ENCODE measurements at regions not wholly inside any gene's neighbourhood (a gene's known extent, or its start where the extent isn't known, plus 50 kb on each side); places are given as distances from the start of the nearest gene placed in this dataset.

GRCh38 chr10:35704401-35704800 is 62.3 kb upstream of the FZD8 start:
- intact Hi-C loops (cut with DNase I; ENCODE audit: low total_unique reads), result no loop called here
- Histone ChIP-seq H3K4me1 (no peaks in the 10 kb centered on the region), H3K36me3 (no peaks in the 10 kb centered on the region), H3K27me3 (no peaks in the 10 kb centered on the region), H3K9me3 (no peaks in the 10 kb centered on the region), H3K27ac (no peak overlapping the region), H3K4me3 (no peak overlapping the region)
- TF ChIP-seq POLR2AphosphoS5 (IDR thresholded peaks at IDR 0.05), result no peak
- no peak for TF ChIP-seq POLR2A (IDR thresholded peaks at IDR 0.05)
- TF ChIP-seq, protein P1, sequence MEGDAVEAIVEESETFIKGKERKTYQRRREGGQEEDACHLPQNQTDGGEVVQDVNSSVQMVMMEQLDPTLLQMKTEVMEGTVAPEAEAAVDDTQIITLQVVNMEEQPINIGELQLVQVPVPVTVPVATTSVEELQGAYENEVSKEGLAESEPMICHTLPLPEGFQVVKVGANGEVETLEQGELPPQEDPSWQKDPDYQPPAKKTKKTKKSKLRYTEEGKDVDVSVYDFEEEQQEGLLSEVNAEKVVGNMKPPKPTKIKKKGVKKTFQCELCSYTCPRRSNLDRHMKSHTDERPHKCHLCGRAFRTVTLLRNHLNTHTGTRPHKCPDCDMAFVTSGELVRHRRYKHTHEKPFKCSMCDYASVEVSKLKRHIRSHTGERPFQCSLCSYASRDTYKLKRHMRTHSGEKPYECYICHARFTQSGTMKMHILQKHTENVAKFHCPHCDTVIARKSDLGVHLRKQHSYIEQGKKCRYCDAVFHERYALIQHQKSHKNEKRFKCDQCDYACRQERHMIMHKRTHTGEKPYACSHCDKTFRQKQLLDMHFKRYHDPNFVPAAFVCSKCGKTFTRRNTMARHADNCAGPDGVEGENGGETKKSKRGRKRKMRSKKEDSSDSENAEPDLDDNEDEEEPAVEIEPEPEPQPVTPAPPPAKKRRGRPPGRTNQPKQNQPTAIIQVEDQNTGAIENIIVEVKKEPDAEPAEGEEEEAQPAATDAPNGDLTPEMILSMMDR (IDR thresholded peaks at IDR 0.05), result no peak
- DNase-seq (ENCODE audit: low spot score in 2 of 2), result no peak

GRCh38 chr10:35700487-35700882 is 58.4 kb upstream of the FZD8 start:
- no peaks in the 10 kb centered on the region for H3K9me3 ChIP-seq
- DNase-seq (ENCODE audit: low spot score in 2 of 2), result no peak
- intact Hi-C loops (cut with DNase I; ENCODE audit: low total_unique reads), result no loop called here
- no peaks in the 10 kb centered on the region for H3K27me3 ChIP-seq
- no peaks in the 10 kb centered on the region for H3K4me1 ChIP-seq
- H3K4me3 ChIP-seq, result no peak overlapping the region
- no peak for TF ChIP-seq POLR2A (IDR thresholded peaks at IDR 0.05)
- TF ChIP-seq, protein P1 (IDR thresholded peaks at IDR 0.05), result no peak
- H3K36me3 ChIP-seq, result no peaks in the 10 kb centered on the region
- no peak overlapping the region for H3K27ac ChIP-seq

GRCh38 chr10:35699848-35700486 is 57.9 kb upstream of the FZD8 start:
- no peaks in the 10 kb centered on the region for H3K36me3 ChIP-seq
- no peak for DNase-seq (ENCODE audit: low spot score in 2 of 2)
- intact Hi-C loops (cut with DNase I; ENCODE audit: low total_unique reads), result no loop called here

DNA sequence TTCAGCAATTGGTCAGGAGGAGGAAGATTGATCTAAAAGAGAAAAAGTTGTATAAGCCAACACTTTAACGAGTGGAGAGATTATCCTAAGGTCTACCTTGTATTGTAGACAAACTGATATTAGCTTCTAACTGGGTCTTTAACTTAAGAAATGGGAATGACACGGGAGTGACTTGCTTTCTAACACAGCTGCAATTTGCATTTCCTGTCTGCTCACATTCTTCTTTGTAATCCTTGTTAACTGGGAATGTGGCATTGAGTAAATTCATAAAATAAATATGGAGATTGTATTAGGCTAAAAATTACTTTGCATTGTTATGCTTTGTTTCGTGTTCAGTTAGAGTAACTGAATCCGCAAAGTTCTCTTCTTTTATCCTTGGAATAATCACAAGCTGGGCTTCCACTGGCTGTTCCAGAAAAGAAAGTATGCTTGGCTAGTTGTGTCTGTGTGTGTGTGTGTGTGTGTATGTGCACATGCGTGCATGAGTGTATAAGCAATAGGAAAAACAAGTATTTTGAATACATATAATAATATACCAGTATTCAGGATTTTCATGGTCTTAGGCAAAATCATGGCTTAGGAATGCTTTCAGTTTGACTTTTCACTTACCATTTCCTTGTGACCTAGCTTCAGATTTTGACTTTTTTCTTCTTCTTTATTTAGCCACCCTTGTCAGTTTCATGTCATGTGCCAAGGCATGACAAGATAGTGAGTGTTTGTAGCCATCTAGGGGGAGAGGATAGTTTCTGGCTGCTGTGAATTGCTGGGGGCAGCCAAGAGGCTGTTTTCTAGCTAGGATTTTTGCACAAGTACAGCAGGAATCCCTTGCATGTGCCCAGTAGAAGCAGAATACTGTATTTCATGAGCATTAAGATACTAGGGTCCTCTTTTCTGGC is 54.5 kb upstream of the FZD8 start:
- TF ChIP-seq POLR2AphosphoS5 (IDR thresholded peaks at IDR 0.05) (no peak), POLR2A (IDR thresholded peaks at IDR 0.05) (no peak)
- TF ChIP-seq, protein P1 (IDR thresholded peaks at IDR 0.05), result no peak
- Histone ChIP-seq H3K9me3 (no peaks in the 10 kb centered on the region), H3K4me3 (no peak overlapping the region), H3K36me3 (no peaks in the 10 kb centered on the region), H3K4me1 (no peaks in the 10 kb centered on the region), H3K27ac (no peak overlapping the region), H3K27me3 (no peaks in the 10 kb centered on the region)
- no peak for DNase-seq (ENCODE audit: low spot score in 2 of 2)
- intact Hi-C loops (cut with DNase I; ENCODE audit: low total_unique reads), result no loop called here

More at GRCh38 chr10:35699848-35700486, 57.9 kb upstream of the FZD8 start:
- TF ChIP-seq, protein P1 (IDR thresholded peaks at IDR 0.05), result no peak
- TF ChIP-seq POLR2A (IDR thresholded peaks at IDR 0.05), result no peak
- TF ChIP-seq POLR2AphosphoS5 (IDR thresholded peaks at IDR 0.05), result no peak
- Histone ChIP-seq H3K27ac (no peak overlapping the region), H3K27me3 (no peaks in the 10 kb centered on the region), H3K4me3 (no peak overlapping the region), H3K9me3 (no peaks in the 10 kb centered on the region), H3K4me1 (no peaks in the 10 kb centered on the region)

DNA sequence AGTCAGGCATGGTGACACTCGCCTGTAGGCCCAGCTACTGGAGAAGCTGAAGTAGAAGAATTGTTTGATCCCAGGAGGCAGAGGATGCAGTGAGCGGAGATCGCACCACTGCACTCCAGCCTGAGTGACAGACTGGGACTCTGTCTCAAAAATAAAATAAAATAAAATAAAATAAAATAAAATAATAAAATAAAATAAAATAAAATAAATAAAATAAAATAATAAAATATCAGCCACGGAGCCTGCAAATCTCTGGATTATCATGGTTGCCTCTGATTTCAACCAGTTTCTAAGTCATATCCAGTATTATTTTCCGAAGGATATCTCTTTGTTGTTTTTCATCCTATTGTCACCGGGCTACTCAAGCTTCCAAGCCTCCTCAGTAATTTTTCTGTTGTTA is 51.7 kb upstream of the FZD8 start:
- no peak overlapping the region for H3K27ac ChIP-seq
- H3K4me3 ChIP-seq, result no peak overlapping the region
- intact Hi-C loops (cut with DNase I; ENCODE audit: low total_unique reads), result no loop called here
- no peak for DNase-seq (ENCODE audit: low spot score in 2 of 2)
- H3K9me3 ChIP-seq, result no peaks in the 10 kb centered on the region
- H3K4me1 ChIP-seq, result no peaks in the 10 kb centered on the region
- no peak for TF ChIP-seq POLR2AphosphoS5 (IDR thresholded peaks at IDR 0.05)
- TF ChIP-seq POLR2A (IDR thresholded peaks at IDR 0.05), result no peak
- TF ChIP-seq, protein P1 (IDR thresholded peaks at IDR 0.05), result no peak
- no peaks in the 10 kb centered on the region for H3K27me3 ChIP-seq
- H3K36me3 ChIP-seq, result no peaks in the 10 kb centered on the region
